ENCODE measurements at regions not wholly inside any gene's neighbourhood (a gene's known extent, or its start where the extent isn't known, plus 50 kb on each side); places are given as distances from the start of the nearest gene placed in this dataset.
"Not testable (repeated sequence)": the region's sequence is repeated elsewhere in the genome, so short reads cannot be mapped to it uniquely, and the experiment has no call there.

GRCh38 chrX:130563476-130563875 lies 161.7 kb downstream of the RBMX2 start:
- 93% methylated on average over 2 of the region's 2 CpGs for WGBS (ENCODE audit: missing lambda C conversion rate)
- no peak for TF ChIP-seq CBX8 (IDR thresholded peaks at IDR 0.05)
- no peak for TF ChIP-seq ZNF302 (CRISPR knock-in tag; IDR thresholded peaks at IDR 0.05)
- no peak for TF ChIP-seq EHMT2 (IDR thresholded peaks at IDR 0.05; ENCODE audit: low read depth)
- TF ChIP-seq NPAS2 (CRISPR knock-in tag; IDR thresholded peaks at IDR 0.05; ENCODE audit: borderline replicate concordance): no peak
- TF ChIP-seq BHLHE40 (IDR thresholded peaks at IDR 0.05; ENCODE audit: low read depth, low read length): no peak
- TF ChIP-seq FOSL2 (IDR thresholded peaks at IDR 0.05): no peak
- TF ChIP-seq FOSL2 (CRISPR knock-in tag; IDR thresholded peaks at IDR 0.05): no peak
- TF ChIP-seq RNF2 (IDR thresholded peaks at IDR 0.05; ENCODE audit: borderline replicate concordance, low read depth): no peak
- no peak for TF ChIP-seq NR3C1 (IDR thresholded peaks at IDR 0.05)
- no peak for TF ChIP-seq HMGXB4 (CRISPR knock-in tag; IDR thresholded peaks at IDR 0.05; ENCODE audit: borderline replicate concordance)
- DNase-seq (ENCODE audit: low read depth in 1 of 2, low spot score in 1 of 2): no peak
- no peak overlapping the region for H3K4me3 ChIP-seq
- no peak overlapping the region for H3K27ac ChIP-seq
- no peaks in the 10 kb centered on the region for H3K9me3 ChIP-seq
- peaks cover 18% of the 10 kb centered on the region for H3K4me1 ChIP-seq
- no peak overlapping the region for H3K4me2 ChIP-seq
- no peak for FAIRE-seq
- no peak for ATAC-seq
- ChIA-PET CTCF (interaction anchor here (2.0 kb wide), 1 partner anchor 12 kb away, joined by 5 read pairs; no protein-coding TSS in a partner anchor), POLR2A (no interaction called here)

DNA sequence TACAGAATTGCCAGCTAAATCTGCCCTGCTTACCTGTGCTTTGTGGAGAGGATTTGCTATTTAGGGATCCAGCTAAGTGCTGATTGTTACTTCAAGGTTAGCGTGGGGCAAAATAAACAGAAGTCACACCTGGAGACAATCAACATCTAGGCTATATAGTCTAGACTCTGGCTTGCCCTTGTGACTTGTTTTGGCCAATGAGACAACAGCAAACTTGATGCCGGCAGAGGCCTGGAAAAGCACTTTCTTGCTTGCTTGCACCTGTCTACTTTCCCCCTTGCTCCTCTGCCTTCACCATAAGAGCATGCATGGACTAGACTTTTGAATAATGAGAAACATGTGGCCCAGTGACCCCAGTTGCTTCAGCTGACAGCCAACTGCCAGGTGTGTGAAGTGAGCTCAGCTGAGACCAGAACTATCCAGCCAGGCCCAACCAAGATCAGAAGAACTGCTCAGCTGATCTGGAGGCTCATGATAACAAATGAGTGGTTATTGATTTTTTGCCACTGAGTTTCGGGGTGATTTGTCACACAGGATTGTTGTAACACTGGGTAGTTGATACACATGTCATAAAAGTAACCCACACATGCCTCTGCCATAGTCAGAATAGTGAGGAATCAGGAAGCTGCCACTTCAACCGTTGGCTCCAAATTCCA lies 164.4 kb downstream of the RBMX2 start:
- no peak overlapping the region for H3K27ac ChIP-seq
- no peak overlapping the region for H3K4me3 ChIP-seq
- 45% methylated on average over 4 of the region's 4 CpGs for WGBS (ENCODE audit: missing lambda C conversion rate)
- DNase-seq (ENCODE audit: low read depth in 1 of 2, low spot score in 1 of 2) (no peak), FAIRE-seq (no peak), ATAC-seq (no peak)
- no peak overlapping the region for H3K4me2 ChIP-seq
- TF ChIP-seq, protein P1, sequence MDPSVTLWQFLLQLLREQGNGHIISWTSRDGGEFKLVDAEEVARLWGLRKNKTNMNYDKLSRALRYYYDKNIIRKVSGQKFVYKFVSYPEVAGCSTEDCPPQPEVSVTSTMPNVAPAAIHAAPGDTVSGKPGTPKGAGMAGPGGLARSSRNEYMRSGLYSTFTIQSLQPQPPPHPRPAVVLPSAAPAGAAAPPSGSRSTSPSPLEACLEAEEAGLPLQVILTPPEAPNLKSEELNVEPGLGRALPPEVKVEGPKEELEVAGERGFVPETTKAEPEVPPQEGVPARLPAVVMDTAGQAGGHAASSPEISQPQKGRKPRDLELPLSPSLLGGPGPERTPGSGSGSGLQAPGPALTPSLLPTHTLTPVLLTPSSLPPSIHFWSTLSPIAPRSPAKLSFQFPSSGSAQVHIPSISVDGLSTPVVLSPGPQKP (IDR thresholded peaks at IDR 0.05; ENCODE audit: low read depth, low read length): no peak
- TF ChIP-seq CHD4 (IDR thresholded peaks at IDR 0.05; ENCODE audit: borderline replicate concordance): no peak
- TF ChIP-seq, protein P2, sequence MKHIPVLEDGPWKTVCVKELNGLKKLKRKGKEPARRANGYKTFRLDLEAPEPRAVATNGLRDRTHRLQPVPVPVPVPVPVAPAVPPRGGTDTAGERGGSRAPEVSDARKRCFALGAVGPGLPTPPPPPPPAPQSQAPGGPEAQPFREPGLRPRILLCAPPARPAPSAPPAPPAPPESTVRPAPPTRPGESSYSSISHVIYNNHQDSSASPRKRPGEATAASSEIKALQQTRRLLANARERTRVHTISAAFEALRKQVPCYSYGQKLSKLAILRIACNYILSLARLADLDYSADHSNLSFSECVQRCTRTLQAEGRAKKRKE (CRISPR knock-in tag; IDR thresholded peaks at IDR 0.05; ENCODE audit: low read depth): no peak
- no peak for TF ChIP-seq ZC3H11A (IDR thresholded peaks at IDR 0.05)
- no peak for TF ChIP-seq HES2 (IDR thresholded peaks at IDR 0.05)
- TF ChIP-seq FOSB (CRISPR knock-in tag; IDR thresholded peaks at IDR 0.05): no peak
- no peak for TF ChIP-seq EHF (CRISPR knock-in tag; IDR thresholded peaks at IDR 0.05)
- no peak for TF ChIP-seq BHLHE40 (IDR thresholded peaks at IDR 0.05; ENCODE audit: low read depth, low read length)
- TF ChIP-seq EP300 (IDR thresholded peaks at IDR 0.05): no peak
- TF ChIP-seq CBX2 (IDR thresholded peaks at IDR 0.05; ENCODE audit: borderline replicate concordance, low read depth): no peak
- no peak for TF ChIP-seq HDAC2 (IDR thresholded peaks at IDR 0.05)
- TF ChIP-seq MAZ (IDR thresholded peaks at IDR 0.05; ENCODE audit: borderline replicate concordance, low read depth, low read length): no peak
- no peak for TF ChIP-seq E2F6 (IDR thresholded peaks at IDR 0.05; ENCODE audit: borderline replicate concordance, low read depth)
- no peak for TF ChIP-seq TP53 (CRISPR knock-in tag; IDR thresholded peaks at IDR 0.05)
- no peak for TF ChIP-seq SREBF2 (IDR thresholded peaks at IDR 0.05)
- no peak for TF ChIP-seq ZNF302 (CRISPR knock-in tag; IDR thresholded peaks at IDR 0.05)
- TF ChIP-seq POLR2AphosphoS2 (conservative IDR thresholded peaks at IDR 0.05; ENCODE audit: low read length): no peak
- TF ChIP-seq, protein P3, sequence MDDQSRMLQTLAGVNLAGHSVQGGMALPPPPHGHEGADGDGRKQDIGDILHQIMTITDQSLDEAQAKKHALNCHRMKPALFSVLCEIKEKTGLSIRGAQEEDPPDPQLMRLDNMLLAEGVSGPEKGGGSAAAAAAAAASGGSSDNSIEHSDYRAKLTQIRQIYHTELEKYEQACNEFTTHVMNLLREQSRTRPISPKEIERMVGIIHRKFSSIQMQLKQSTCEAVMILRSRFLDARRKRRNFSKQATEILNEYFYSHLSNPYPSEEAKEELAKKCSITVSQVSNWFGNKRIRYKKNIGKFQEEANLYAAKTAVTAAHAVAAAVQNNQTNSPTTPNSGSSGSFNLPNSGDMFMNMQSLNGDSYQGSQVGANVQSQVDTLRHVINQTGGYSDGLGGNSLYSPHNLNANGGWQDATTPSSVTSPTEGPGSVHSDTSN (IDR thresholded peaks at IDR 0.05): no peak
- no peak for TF ChIP-seq ZFP36 (IDR thresholded peaks at IDR 0.05; ENCODE audit: borderline replicate concordance, partially characterized antibody)
- CTCF ChIA-PET: interaction anchor here (1.2 kb wide), 1 partner anchor 351 kb away, joined by 3 read pairs; no protein-coding TSS in a partner anchor
- H3K4me1 ChIP-seq: peaks cover 9% of the 10 kb centered on the region
- POLR2A ChIA-PET: no interaction called here
- no peaks in the 10 kb centered on the region for H3K9me3 ChIP-seq

DNA sequence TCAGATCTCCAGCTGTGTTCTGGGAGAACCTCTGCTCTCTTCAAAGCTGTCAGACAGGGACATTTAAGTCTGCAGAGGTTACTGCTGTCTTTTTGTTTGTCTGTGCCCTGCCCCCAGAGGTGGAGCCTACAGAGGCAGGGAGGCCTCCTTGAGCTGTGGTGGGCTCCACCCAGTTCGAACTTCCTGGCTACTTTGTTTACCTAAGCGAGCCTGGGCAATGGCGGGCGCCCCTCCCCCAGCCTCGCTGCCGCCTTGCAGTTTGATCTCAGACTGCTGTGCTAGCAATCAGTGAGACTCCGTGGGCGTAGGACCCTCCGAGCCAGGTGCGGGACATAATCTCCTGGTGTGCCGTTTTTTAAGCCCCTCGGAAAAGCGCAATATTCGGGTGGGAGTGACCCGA lies 171.2 kb downstream of the RBMX2 start:
- 92% methylated on average over 4 of the region's 15 CpGs for whole genome bisulfite sequencing (ENCODE audit: missing lambda C conversion rate)
- H3K9me3 ChIP-seq; FAIRE-seq; ATAC-seq; H3K27ac ChIP-seq; DNase-seq (ENCODE audit: low read depth in 1 of 2, low spot score in 1 of 2); POLR2A ChIA-PET; H3K4me1 ChIP-seq; CTCF ChIA-PET; H3K4me3 ChIP-seq; H3K4me2 ChIP-seq: not testable (repeated sequence)
